ENCODE measurements at regions not wholly inside any gene's neighbourhood (a gene's known extent, or its start where the extent isn't known, plus 50 kb on each side); places are given as distances from the start of the nearest gene placed in this dataset.

DNA sequence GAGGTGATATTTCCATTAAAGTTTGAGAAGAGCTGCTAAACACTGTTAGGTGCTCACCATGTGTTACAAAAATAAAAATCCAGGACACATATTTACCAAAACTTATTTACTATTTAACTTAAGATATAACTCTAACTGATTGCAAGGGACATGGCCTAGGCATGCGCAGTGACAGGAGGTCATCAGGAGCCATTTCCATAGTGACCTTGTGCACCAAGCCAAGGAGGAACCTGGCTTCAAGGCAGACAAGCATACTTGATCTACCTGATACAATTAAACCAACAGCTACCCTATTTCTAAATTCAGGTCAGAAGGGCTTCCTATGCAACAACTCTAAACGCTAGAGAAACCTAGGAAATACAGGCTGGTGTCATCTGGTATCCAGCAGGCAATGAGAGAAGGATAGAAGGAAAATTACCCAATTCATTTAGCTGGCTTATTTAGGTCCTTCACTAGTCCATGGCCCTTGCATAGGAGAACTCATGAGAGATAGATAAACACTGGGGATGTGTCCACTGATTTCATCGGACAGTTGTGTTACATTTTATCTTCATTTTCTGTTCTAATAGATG is 134.4 kb downstream of the FOXB1 start:
- Histone ChIP-seq H2AFZ (ENCODE audit: low read depth, low read length, poor library complexity, severe bottlenecking) (no peak overlapping the region), H3K27me3 (ENCODE audit: insufficient read depth, low read length) (peaks cover 70% of the 10 kb centered on the region), H3K9me2 (ENCODE audit: insufficient read depth) (no peaks in the 10 kb centered on the region), H3K9me3 (ENCODE audit: control insufficient read depth in 1 of 2, insufficient read depth in 1 of 2, low read depth in 1 of 2, low read length in 2 of 2) (no peaks in the 10 kb centered on the region), H3K9ac (ENCODE audit: low read length) (no peak overlapping the region), H3K4me1 (ENCODE audit: control insufficient read depth in 1 of 2, insufficient read depth in 2 of 2, low read length in 2 of 2) (no peaks in the 10 kb centered on the region), H3K27ac (ENCODE audit: low read depth, low read length) (no peak overlapping the region), H3K36me3 (ENCODE audit: control insufficient read depth in 1 of 2, insufficient read depth in 2 of 2, low read length in 2 of 2) (no peaks in the 10 kb centered on the region), H3K4me3 (replicated peaks in 1 of 2; ENCODE audit: low read depth in 1 of 2, low read length in 2 of 2) (no peak overlapping the region), H4K20me1 (ENCODE audit: insufficient read depth) (no peaks in the 10 kb centered on the region), H3K79me2 (ENCODE audit: insufficient read depth, low read length) (no peaks in the 10 kb centered on the region), H3K4me2 (ENCODE audit: low read length) (no peak overlapping the region)
- TF ChIP-seq CBX3 (IDR thresholded peaks at IDR 0.05; ENCODE audit: low read depth) (no peak), ZNF274 (IDR thresholded peaks at IDR 0.05; ENCODE audit: low read depth, low read length) (no peak), EZH2phosphoT487 (IDR thresholded peaks at IDR 0.05; ENCODE audit: borderline replicate concordance) (no peak), EZH2 (IDR thresholded peaks at IDR 0.05) (no peak), CEBPB (IDR thresholded peaks at IDR 0.05; ENCODE audit: low read depth) (no peak), YY1 (IDR thresholded peaks at IDR 0.05; ENCODE audit: extremely low read depth, insufficient replicate concordance, low read depth, low read length) (no peak), ZFX (IDR thresholded peaks at IDR 0.05) (no peak)
- TF ChIP-seq, protein P1, sequence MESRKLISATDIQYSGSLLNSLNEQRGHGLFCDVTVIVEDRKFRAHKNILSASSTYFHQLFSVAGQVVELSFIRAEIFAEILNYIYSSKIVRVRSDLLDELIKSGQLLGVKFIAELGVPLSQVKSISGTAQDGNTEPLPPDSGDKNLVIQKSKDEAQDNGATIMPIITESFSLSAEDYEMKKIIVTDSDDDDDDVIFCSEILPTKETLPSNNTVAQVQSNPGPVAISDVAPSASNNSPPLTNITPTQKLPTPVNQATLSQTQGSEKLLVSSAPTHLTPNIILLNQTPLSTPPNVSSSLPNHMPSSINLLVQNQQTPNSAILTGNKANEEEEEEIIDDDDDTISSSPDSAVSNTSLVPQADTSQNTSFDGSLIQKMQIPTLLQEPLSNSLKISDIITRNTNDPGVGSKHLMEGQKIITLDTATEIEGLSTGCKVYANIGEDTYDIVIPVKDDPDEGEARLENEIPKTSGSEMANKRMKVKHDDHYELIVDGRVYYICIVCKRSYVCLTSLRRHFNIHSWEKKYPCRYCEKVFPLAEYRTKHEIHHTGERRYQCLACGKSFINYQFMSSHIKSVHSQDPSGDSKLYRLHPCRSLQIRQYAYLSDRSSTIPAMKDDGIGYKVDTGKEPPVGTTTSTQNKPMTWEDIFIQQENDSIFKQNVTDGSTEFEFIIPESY (IDR thresholded peaks at IDR 0.05; ENCODE audit: extremely low read depth, insufficient replicate concordance, low read length) = no peak
- TF ChIP-seq, protein P2, sequence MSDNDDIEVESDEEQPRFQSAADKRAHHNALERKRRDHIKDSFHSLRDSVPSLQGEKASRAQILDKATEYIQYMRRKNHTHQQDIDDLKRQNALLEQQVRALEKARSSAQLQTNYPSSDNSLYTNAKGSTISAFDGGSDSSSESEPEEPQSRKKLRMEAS (IDR thresholded peaks at IDR 0.05) = no peak
- TF ChIP-seq, protein P3, sequence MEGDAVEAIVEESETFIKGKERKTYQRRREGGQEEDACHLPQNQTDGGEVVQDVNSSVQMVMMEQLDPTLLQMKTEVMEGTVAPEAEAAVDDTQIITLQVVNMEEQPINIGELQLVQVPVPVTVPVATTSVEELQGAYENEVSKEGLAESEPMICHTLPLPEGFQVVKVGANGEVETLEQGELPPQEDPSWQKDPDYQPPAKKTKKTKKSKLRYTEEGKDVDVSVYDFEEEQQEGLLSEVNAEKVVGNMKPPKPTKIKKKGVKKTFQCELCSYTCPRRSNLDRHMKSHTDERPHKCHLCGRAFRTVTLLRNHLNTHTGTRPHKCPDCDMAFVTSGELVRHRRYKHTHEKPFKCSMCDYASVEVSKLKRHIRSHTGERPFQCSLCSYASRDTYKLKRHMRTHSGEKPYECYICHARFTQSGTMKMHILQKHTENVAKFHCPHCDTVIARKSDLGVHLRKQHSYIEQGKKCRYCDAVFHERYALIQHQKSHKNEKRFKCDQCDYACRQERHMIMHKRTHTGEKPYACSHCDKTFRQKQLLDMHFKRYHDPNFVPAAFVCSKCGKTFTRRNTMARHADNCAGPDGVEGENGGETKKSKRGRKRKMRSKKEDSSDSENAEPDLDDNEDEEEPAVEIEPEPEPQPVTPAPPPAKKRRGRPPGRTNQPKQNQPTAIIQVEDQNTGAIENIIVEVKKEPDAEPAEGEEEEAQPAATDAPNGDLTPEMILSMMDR (IDR thresholded peaks at IDR 0.05 in 2 of 3, conservative IDR thresholded peaks at IDR 0.05 in 1 of 3; ENCODE audit: borderline replicate concordance in 1 of 3, insufficient read depth in 1 of 3, low read depth in 2 of 3, low read length in 2 of 3) = no peak
- TF ChIP-seq, protein P4, sequence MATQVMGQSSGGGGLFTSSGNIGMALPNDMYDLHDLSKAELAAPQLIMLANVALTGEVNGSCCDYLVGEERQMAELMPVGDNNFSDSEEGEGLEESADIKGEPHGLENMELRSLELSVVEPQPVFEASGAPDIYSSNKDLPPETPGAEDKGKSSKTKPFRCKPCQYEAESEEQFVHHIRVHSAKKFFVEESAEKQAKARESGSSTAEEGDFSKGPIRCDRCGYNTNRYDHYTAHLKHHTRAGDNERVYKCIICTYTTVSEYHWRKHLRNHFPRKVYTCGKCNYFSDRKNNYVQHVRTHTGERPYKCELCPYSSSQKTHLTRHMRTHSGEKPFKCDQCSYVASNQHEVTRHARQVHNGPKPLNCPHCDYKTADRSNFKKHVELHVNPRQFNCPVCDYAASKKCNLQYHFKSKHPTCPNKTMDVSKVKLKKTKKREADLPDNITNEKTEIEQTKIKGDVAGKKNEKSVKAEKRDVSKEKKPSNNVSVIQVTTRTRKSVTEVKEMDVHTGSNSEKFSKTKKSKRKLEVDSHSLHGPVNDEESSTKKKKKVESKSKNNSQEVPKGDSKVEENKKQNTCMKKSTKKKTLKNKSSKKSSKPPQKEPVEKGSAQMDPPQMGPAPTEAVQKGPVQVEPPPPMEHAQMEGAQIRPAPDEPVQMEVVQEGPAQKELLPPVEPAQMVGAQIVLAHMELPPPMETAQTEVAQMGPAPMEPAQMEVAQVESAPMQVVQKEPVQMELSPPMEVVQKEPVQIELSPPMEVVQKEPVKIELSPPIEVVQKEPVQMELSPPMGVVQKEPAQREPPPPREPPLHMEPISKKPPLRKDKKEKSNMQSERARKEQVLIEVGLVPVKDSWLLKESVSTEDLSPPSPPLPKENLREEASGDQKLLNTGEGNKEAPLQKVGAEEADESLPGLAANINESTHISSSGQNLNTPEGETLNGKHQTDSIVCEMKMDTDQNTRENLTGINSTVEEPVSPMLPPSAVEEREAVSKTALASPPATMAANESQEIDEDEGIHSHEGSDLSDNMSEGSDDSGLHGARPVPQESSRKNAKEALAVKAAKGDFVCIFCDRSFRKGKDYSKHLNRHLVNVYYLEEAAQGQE (IDR thresholded peaks at IDR 0.05; ENCODE audit: low read depth) = no peak
- TF ChIP-seq, protein P5, sequence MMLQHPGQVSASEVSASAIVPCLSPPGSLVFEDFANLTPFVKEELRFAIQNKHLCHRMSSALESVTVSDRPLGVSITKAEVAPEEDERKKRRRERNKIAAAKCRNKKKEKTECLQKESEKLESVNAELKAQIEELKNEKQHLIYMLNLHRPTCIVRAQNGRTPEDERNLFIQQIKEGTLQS (IDR thresholded peaks at IDR 0.05) = no peak
- no TSS peak for BruUV-seq (replicated peaks)
- ChIA-PET POLR2A (no interaction called here), RAD21 (ENCODE audit: low non-redundant PET in 1 of 2, low total read pairs in 2 of 2, uncharacterized antibody in 2 of 2, unreplicated experiment in 2 of 2) (no interaction called here), CTCF (interaction anchor here (1.2 kb wide), 1 partner anchor 41 kb away, joined by 4 read pairs; no protein-coding TSS in a partner anchor)
- DNase-seq (ENCODE audit: low read depth, low spot score) = no peak
- intact Hi-C loops (cut with micrococcal nuclease) = loop anchor here (5.0 kb wide), 1 partner anchor 189 kb away; no protein-coding TSS in a partner anchor
- no peak for ATAC-seq

Data from HCT116 (cell line).